ENCODE measurements at regions not wholly inside any gene's neighbourhood (a gene's known extent, or its start where the extent isn't known, plus 50 kb on each side); places are given as distances from the start of the nearest gene placed in this dataset.

DNA sequence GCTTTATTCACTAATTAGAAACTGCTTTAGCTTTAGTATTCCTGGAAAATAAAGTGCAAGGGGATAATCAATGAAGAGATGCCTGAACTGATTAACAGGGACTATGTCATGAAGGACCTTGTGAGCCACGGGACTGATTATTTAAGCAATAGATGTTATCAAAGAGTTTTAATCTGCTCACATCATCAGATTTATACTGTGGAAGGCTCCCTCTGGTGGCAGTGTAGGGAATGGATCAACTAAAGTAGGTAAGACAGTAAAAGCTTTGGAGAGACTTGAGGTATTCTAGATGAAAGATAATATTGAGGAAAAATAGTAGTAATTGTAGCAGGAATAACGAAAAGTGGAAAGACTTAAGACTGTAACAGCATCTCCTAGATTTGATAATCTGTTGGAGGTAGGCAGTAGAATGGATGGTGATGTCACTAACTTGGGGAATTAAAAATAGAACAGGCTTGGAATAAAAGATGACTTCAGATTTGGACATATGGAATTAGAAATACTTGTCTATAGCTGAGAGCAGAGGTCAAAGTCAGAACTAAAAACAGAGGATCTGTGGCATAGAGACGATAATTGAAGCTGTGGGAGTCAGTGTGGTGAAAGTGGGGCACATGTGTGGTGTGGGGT is 80.3 kb upstream of the HTR1E start:
- no peak overlapping the region for H3K4me3 ChIP-seq
- H3K27ac ChIP-seq = no peak overlapping the region
- no peaks in the 10 kb centered on the region for H3K36me3 ChIP-seq
- TF ChIP-seq CTCF (IDR thresholded peaks at IDR 0.05) (peak in 4 of 6 experiments; percentile 50 to 60 (median 56)), POLR2A (IDR thresholded peaks at IDR 0.05) (no peak)
- no peaks in the 10 kb centered on the region for H3K4me1 ChIP-seq
- DNase-seq = peak in 1 of 3 donors; percentile 57
- H3K9me3 ChIP-seq = no peaks in the 10 kb centered on the region
- H3K27me3 ChIP-seq = no peaks in the 10 kb centered on the region

- no peak for DNase-seq
- no peak overlapping the region for H3K27ac ChIP-seq
- no peaks in the 10 kb centered on the region for H3K27me3 ChIP-seq
- no peaks in the 10 kb centered on the region for H3K9me3 ChIP-seq
- no peak overlapping the region for H3K4me3 ChIP-seq
- TF ChIP-seq CTCF (IDR thresholded peaks at IDR 0.05) = no peak
- no peak for TF ChIP-seq POLR2A (IDR thresholded peaks at IDR 0.05)
- H3K4me1 ChIP-seq = no peaks in the 10 kb centered on the region
- H3K36me3 ChIP-seq = no peaks in the 10 kb centered on the region
Observed at GRCh38 chr6:86856379-86856778, 80.9 kb upstream of the HTR1E start.

DNA sequence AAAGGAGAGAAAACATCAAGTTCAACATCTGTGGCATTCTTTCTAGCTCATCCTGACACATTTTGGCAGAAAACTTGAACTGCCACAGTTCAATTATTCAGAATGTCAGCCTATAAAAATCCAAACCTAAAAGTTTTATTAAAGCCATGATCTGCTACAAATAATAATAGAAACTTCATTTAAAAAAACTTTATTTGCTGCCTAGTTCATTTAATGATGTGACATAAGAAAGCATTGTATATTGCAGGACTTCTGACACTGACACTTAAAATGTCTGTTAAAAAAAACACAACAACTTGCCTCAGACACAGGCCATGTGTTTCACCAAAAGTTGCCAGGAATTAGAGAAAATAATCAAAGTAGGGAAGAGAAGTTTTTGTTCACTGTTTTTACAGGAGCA is 88.3 kb upstream of the HTR1E start:
- H3K27ac ChIP-seq = no peak overlapping the region
- DNase-seq = no peak
- TF ChIP-seq POLR2A (IDR thresholded peaks at IDR 0.05) = no peak
- TF ChIP-seq CTCF (IDR thresholded peaks at IDR 0.05) = no peak
- H3K36me3 ChIP-seq = no peaks in the 10 kb centered on the region
- no peaks in the 10 kb centered on the region for H3K4me1 ChIP-seq
- H3K27me3 ChIP-seq = no peaks in the 10 kb centered on the region
- no peak overlapping the region for H3K4me3 ChIP-seq
- H3K9me3 ChIP-seq = no peaks in the 10 kb centered on the region

DNA sequence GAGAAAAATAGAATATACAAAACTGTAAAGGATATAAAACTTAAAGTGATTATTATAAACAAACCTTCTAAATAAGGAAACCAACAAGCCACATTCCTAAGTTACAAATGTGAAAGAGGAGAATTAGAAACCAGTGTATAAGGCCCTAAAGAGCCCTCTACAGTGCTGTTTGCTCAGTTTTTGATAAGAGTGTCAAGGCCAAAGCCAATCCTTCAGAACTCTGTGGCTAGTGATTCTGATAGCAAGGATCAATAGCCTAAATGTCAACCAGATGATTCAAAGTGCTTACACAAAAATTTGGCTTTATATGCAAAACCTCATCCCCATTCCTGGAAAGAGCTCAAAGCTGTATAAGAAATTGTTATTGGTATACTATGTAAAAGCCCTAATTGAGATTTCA is 104.6 kb upstream of the HTR1E start:
- TF ChIP-seq POLR2A (IDR thresholded peaks at IDR 0.05) (no peak), CTCF (IDR thresholded peaks at IDR 0.05) (no peak)
- Histone ChIP-seq H3K36me3 (no peaks in the 10 kb centered on the region), H3K9me3 (no peaks in the 10 kb centered on the region), H3K4me1 (no peaks in the 10 kb centered on the region), H3K4me3 (no peak overlapping the region), H3K27ac (no peak overlapping the region), H3K27me3 (no peaks in the 10 kb centered on the region)
- no peak for DNase-seq

GRCh38 chr6:86825436-86825835 is 111.9 kb upstream of the HTR1E start:
- no peaks in the 10 kb centered on the region for H3K27me3 ChIP-seq
- no peaks in the 10 kb centered on the region for H3K36me3 ChIP-seq
- no peaks in the 10 kb centered on the region for H3K9me3 ChIP-seq
- no peaks in the 10 kb centered on the region for H3K4me1 ChIP-seq
- H3K27ac ChIP-seq = no peak overlapping the region
- no peak overlapping the region for H3K4me3 ChIP-seq
- DNase-seq = no peak
- no peak for TF ChIP-seq POLR2A (IDR thresholded peaks at IDR 0.05)
- no peak for TF ChIP-seq CTCF (IDR thresholded peaks at IDR 0.05)

DNA sequence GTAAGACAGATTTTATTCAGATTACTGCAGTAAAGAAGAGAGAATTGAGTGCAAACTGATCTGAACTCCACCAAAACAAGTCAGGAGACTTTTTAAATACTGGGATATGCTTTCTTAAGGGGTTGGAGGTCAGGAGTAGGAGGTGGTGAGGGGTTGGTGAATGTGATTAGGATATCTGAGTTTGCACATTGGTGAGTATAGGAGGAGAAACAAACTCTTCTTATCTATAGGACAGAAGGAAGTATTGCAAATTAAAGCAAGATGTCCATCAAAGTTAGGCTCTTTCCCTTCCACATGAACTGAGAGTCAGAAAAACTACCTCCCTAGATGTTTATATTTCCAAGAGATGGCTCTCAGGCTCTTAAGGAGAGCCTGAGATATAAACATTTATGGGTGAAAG is 114.6 kb upstream of the HTR1E start:
- Histone ChIP-seq H3K4me3 (no peak overlapping the region), H3K36me3 (no peaks in the 10 kb centered on the region), H3K27ac (no peak overlapping the region), H3K9me3 (no peaks in the 10 kb centered on the region), H3K27me3 (no peaks in the 10 kb centered on the region), H3K4me1 (no peaks in the 10 kb centered on the region)
- TF ChIP-seq CTCF (IDR thresholded peaks at IDR 0.05) (no peak), POLR2A (IDR thresholded peaks at IDR 0.05) (no peak)
- DNase-seq = no peak
